NT2/D1 (cell line): ENCODE measurements at regions not wholly inside any gene's neighbourhood (a gene's known extent, or its start where the extent isn't known, plus 50 kb on each side); places are given as distances from the start of the nearest gene placed in this dataset.

Experiments
- YY1 ChIP-seq: IDR thresholded peaks from 2 replicates; pipeline ENCODE4 v1.6.1; 2011; ENCODE audit not compliant: insufficient read length, insufficient read depth
- ZNF274 ChIP-seq: IDR thresholded peaks from 2 replicates; pipeline ENCODE4 v1.6.1; 2011; ENCODE audit warnings: mild to moderate bottlenecking, low read depth, low read length

- TF ChIP-seq ZNF274, result no peak
- no peak for TF ChIP-seq YY1
These were observed 1089.6 kb upstream of the CNTNAP5 start for GRCh38 chr2:122935506-122935905.
